IPS-18c (cell line): ENCODE measurements at regions not wholly inside any gene's neighbourhood (a gene's known extent, or its start where the extent isn't known, plus 50 kb on each side); places are given as distances from the start of the nearest gene placed in this dataset.
"Not testable (repeated sequence)": the region's sequence is repeated elsewhere in the genome, so short reads cannot be mapped to it uniquely, and the experiment has no call there.

Experiments used
- H3K4me3 ChIP-seq: 2 replicates; pipeline ENCODE4 v1.7.0; 2013; ENCODE audit warnings: low read depth, mild to moderate bottlenecking, low read length, moderate library complexity; ENCODE audit not compliant: insufficient read depth
- H3K9me3 ChIP-seq: one replicate; pipeline ENCODE4 v1.6.1; 2013; ENCODE audit warnings: mild to moderate bottlenecking, low read length, moderate library complexity; ENCODE audit not compliant: control insufficient read depth, insufficient read depth

DNA sequence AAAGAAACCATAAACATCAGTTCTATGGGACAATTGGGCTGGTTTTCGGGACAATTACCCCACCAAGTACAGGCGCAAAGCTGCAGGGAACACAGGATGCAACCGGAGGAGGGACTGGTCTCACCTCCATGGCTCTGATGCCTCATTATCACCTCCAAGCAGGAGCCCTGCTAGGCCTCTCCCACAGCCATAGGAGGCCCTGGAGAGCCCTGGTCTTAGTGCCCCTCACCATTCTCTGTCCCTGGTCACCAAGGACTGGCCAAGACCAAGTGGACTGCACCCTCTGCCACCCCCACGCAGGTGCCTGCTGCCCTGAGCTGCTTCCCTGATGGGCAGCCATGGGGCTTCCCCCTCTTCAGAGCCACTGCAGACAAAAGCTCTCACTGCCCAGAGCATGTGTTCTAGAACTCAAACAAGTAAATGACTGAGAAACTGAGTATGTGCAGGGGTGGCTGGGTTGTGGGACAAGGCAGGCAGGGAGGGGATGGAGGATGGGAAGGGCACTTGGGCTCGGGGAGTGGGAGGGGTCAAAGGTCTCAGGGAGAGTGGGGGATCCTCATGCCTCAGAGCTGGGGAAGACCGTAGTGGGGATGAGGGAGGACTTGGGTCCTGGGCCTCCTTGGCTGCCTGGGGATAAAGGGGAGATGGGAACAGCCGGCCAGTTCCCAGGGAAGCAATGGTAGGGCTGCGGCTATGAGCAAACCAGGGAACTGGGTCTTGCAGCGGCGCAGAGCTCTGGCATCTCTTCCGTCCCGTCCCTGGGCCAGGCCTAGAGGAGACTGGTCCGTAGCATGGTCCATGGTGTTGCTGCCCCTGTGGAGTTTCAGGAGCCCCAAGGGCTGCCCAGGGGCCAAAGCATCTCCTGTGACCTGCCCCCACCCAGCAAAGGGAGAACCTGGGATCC is 435.1 kb downstream of the PREX1 start:
- H3K4me3 ChIP-seq, result no peak overlapping the region
- H3K9me3 ChIP-seq, result no peaks in the 10 kb centered on the region

DNA sequence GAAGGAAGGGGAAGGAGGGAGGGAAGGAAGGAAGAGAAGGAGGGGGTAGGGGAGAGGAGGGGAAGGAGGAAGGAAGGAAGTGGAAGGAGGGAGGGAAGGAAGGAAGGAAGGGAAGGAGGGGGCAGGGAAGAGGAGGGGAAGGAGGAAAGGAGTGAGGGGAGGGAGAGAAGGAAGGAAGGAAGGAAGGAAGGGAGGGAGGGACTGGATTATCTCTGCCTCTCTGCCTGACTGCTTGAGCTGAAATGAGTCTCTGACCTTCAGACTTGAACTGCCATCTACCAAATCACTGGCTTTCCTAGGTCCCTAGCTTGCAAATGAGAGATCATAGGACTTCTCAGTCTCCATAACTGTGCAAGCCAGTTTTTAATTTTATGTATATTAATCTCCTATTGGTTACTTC is 436.8 kb downstream of the PREX1 start:
- Histone ChIP-seq H3K4me3 (no peak overlapping the region), H3K9me3 (no peaks in the 10 kb centered on the region)

DNA sequence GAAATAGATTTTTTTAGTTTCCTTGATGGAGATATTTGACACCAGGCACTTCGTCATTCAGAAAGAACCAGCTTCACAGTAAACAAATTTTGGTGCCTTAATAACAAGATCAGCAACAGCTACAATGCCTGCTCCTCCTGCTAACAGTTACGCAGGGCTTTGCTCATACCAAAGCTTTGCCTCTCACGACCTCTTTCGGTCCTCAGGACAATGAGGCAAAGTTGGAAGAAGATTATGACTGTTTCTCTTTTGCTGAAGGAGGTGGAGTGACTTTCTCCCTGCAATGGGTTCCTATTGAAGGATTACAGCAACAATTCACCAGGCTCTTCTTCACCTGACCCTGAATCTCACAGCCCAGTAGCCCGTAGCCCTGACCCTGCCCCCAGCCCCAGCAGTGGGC is 440.1 kb downstream of the PREX1 start:
- Histone ChIP-seq H3K9me3 (no peaks in the 10 kb centered on the region), H3K4me3 (no peak overlapping the region)

GRCh38 chr20:48385527-48385926 is 442.3 kb downstream of the PREX1 start:
- H3K9me3 ChIP-seq, result no peaks in the 10 kb centered on the region
- no peak overlapping the region for H3K4me3 ChIP-seq

GRCh38 chr20:48385114-48385513 is 442.7 kb downstream of the PREX1 start:
- H3K9me3 ChIP-seq, result no peaks in the 10 kb centered on the region
- H3K4me3 ChIP-seq, result no peak overlapping the region

DNA sequence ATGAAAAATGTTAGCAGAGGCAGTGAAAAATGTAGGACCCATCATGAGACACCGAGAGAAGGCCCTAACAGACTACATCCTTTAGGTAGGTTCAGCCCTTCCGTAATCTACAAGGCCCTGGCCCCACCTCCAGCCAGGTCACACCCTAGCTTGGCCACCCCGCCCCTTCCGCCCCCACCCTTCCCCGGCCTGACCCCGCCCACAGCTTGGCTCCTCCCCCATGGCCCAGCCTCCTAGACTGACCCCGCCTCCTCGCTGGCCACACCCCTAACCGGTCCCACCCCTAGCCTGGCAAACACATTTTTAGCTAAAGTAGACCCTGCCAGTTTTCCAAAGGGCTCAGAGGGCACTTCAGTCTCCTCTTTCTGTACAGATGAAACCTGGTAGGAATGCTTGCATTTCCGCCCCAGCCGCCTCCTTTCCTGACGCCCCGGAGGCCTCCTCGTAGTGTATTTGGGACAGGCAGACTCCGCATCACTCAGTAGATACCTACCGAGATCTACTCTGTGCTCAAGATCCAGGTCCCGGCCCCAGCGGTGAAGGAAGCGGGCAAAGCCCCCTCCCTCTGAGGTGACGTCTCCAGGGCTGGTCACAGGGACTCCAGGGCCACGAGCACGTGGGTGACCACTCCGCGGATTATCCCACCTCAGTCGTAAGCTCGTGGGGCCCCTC is 443.5 kb downstream of the PREX1 start:
- no peaks in the 10 kb centered on the region for H3K9me3 ChIP-seq
- H3K4me3 ChIP-seq, result no peak overlapping the region

DNA sequence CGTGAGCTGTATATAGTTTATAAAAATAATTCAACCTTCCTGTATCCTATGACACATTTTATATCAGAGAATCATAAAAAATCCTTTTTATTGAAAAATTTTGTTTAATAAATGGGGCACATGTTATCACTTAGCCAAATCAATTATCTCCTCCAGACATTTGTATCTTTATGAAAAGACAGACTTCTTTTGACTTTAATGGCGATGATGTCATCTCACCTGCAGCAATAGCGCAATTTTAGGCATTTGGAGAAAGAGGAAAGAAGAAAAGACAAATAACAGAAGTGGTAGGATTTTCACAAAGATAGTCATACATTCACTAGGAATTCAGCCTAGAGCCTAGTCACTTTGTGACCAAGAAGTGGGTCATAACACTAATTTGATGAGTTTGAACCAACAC is 444.5 kb downstream of the PREX1 start:
- no peaks in the 10 kb centered on the region for H3K9me3 ChIP-seq
- no peak overlapping the region for H3K4me3 ChIP-seq

DNA sequence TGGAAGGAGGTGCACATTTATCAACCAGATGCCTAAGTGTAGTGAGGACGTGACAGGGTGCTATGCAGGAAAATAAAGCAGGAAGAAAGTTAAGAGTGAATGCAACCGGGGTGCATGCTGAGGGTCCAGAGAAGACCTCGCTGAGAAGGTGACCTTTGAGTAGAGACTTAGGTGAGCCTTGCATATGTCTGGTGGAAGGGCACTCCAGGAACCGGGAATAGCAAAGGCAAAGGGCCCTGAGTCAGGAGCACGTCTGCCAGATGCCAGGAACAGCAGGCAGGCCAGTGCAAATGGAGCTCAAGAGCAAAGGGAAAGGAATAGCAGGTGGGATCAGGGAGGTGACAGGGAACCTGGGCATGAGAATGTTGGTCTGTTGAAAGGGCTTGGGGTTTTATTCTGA is 445.5 kb downstream of the PREX1 start:
- no peaks in the 10 kb centered on the region for H3K9me3 ChIP-seq
- H3K4me3 ChIP-seq, result no peak overlapping the region

GRCh38 chr20:48381353-48382120 is 446.3 kb downstream of the PREX1 start:
- Histone ChIP-seq H3K4me3 (no peak overlapping the region), H3K9me3 (no peaks in the 10 kb centered on the region)

DNA sequence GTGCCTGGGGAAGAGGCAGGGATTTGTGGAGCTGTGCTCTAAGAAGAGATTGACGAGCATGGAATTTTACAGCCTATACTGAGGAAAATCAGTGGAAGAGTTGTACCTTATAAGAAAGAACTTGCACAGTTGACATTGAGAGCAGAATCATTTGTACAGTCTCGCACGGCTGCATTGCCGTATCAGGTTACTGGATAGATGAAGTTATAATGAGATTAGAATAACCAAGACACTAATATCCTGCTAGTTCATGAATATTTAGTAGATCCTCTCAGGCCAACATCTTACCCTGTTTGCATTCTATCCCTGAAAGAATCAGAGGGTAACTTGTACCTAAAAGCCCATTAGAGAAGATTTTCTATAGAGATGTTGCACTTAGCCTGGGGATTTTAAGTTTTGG is 447.1 kb downstream of the PREX1 start:
- Histone ChIP-seq H3K9me3 (no peaks in the 10 kb centered on the region), H3K4me3 (no peak overlapping the region)

DNA sequence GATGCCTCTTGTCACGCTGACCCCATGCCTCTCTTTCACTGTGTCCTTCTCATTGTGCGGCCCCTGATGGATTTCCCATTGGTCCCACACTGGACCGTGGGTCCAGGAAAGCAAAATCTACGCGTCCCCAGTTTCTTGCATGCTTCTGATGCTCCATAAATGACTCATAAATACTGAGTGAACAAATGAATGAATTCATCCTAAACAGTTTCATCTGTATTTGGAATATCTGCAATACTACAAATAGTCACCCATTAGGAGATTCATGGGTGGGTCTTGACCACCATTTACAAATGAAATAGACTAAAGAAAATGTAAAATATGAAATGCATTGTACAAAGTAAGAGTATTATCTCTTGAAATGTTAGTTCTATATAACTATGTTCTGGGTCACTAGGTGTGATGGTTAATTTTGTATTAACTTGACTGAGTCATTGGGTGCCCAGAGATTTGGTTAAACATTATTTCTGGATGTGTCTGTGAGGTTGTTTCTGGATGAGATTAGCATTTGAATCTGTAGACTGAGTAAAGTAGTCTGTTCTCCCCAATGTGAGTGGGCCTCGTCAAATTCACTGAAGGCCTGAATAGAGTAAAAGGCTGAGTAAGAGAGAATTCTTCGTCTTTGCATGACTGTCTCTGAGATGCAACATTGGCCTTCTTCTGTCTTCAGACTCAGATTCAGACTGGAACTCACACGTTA is 448.7 kb downstream of the PREX1 start:
- H3K4me3 ChIP-seq, result no peak overlapping the region

GRCh38 chr20:48377940-48378339 is 449.9 kb downstream of the PREX1 start:
- no peaks in the 10 kb centered on the region for H3K9me3 ChIP-seq

More for the DNA sequence above, 448.7 kb downstream of the PREX1 start:
- no peaks in the 10 kb centered on the region for H3K9me3 ChIP-seq

DNA sequence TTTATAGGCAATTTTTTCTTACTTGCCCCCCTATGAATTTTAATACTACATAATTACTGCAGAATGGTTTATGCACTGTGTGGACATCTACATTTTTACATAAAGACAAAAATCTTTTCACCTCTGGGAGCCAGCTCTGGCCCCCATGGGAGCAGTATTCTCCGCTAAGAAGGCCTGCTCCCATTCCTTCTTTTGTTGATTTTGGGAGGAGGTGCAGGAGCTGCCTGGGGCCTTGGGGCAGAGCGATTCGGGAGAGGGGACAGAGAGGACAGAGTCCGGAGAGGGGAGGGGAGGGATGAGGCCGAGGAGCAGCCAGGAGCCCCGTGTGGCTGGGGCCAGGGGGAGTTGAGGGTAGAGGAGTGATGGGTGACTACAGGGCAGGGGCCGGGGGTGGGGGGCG is 452.0 kb downstream of the PREX1 start:
- no peak overlapping the region for H3K4me3 ChIP-seq
- no peaks in the 10 kb centered on the region for H3K9me3 ChIP-seq

More at GRCh38 chr20:48377940-48378339, 449.9 kb downstream of the PREX1 start:
- no peak overlapping the region for H3K4me3 ChIP-seq

GRCh38 chr20:48374991-48375595 is 452.7 kb downstream of the PREX1 start:
- Histone ChIP-seq H3K9me3 (no peaks in the 10 kb centered on the region), H3K4me3 (no peak overlapping the region)

GRCh38 chr20:48374031-48374907 is 453.5 kb downstream of the PREX1 start:
- H3K4me3 ChIP-seq, H3K9me3 ChIP-seq: not testable (repeated sequence)

DNA sequence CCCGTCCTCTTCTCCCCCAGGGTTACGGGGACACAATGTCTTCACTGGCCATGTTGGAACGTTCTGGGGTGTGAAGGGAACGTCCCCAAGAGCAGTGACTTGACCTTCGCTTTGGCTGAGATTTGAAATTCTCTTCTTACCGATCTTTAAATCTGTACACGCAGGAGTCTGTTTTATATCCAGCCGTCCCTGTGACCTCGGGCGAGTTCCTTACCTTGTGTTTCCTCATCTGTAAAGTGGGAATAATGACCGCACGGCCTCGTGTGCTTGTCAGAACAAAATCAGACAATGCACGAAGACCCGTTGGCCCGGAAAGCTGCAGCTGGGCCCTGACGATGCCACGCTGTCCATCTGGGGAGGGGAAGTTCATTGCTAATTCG is 454.3 kb downstream of the PREX1 start:
- Histone ChIP-seq H3K4me3 (no peak overlapping the region), H3K9me3 (no peaks in the 10 kb centered on the region)
